SJCRH30 (cell line): ENCODE measurements at regions not wholly inside any gene's neighbourhood (a gene's known extent, or its start where the extent isn't known, plus 50 kb on each side); places are given as distances from the start of the nearest gene placed in this dataset.

Experiments used
- DNase-seq, 2 experiments: peaks; one replicate each; pipeline ENCODE4 v3.0.0-alpha.2; 2015 to 2020
- H3K27ac ChIP-seq: fragments of 250-450 bp; sonication (Bioruptor Pico); 2 replicates; pipeline ENCODE4 v1.5.1; 2020; ENCODE audit warnings: mild to moderate bottlenecking, moderate library complexity
- H3K27me3 ChIP-seq: fragments of 250-450 bp; sonication (Bioruptor Pico); 2 replicates; pipeline ENCODE4 v1.5.1; 2020; ENCODE audit warnings: mild to moderate bottlenecking, moderate library complexity
- H3K36me3 ChIP-seq: fragments of 250-450 bp; sonication (Bioruptor Pico); 2 replicates; pipeline ENCODE4 v1.5.1; 2020; ENCODE audit warnings: mild to moderate bottlenecking, moderate library complexity
- H3K4me1 ChIP-seq: fragments of 250-450 bp; sonication (Bioruptor Pico); 2 replicates; pipeline ENCODE4 v1.5.1; 2020; ENCODE audit warnings: mild to moderate bottlenecking, moderate library complexity
- H3K4me3 ChIP-seq: fragments of 250-450 bp; sonication (Bioruptor Pico); 2 replicates; pipeline ENCODE4 v1.5.1; 2020; ENCODE audit warnings: mild to moderate bottlenecking, moderate library complexity
- H3K9me3 ChIP-seq: fragments of 250-450 bp; sonication (Bioruptor Pico); replicated peaks from 2 replicates; pipeline ENCODE4 v1.5.1; 2020; ENCODE audit warnings: mild to moderate bottlenecking, moderate library complexity

- Histone ChIP-seq H3K36me3 (no peaks in the 10 kb centered on the region), H3K9me3 (no peaks in the 10 kb centered on the region), H3K4me1 (no peaks in the 10 kb centered on the region), H3K27ac (no peak overlapping the region), H3K4me3 (no peak overlapping the region), H3K27me3 (no peaks in the 10 kb centered on the region)
- DNase-seq, result no peak
These were observed 121.9 kb upstream of the GSE1 start for GRCh38 chr16:85491058-85491771.

DNA sequence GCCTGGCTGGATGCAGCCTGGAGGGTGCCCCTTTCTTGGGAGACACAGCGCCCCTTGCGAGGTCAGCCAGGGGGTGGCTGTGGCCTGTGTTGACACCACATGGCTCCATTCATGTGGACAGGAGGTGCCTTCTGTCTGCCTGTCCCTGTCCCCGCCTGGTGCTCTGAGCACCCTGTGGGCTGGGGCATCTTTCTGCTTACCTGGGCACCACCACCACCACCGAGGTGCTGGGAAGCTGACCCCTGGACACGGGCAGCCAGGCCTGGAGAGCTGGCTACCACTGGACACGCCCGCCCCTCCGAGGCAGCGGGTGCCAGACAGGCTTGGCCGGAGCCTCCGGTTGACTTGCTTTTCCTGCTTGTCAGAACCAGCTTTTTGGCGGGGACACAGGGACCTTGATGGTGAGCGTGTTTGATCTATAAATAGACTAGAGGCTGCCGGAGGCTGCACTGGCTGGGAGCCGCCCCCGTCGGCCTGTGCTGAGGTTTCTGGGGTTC is 121.3 kb upstream of the GSE1 start:
- no peak overlapping the region for H3K27ac ChIP-seq

DNA sequence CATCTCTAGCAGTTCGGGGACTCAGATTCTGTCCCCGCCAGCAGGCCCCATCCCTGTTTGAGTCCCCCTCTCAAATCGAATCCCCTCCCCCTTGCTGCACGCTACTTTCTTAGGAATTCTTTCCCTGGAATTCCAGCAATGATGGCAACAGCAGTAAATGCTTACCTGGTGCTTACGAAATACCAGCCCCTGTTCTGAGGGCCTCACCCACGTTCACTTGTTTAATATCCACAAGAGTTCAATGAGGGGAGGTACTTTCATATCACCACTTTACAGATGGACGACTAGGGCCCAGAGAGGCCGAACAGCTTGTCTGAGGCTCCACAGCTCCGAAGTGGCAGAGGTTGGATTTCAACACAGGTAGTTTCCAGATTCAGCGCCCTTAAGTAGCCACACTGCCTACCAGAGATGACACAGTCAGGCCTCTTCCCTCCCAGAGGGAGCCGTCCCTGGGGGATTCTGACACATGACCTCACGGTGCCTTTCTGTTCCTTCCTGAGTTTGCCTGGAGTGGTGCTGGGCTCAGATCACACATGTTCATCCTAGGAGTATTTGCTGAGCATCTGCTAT is 120.7 kb upstream of the GSE1 start:
- H3K27me3 ChIP-seq, result no peaks in the 10 kb centered on the region
- H3K36me3 ChIP-seq, result no peaks in the 10 kb centered on the region
- H3K4me3 ChIP-seq, result no peak overlapping the region
- H3K9me3 ChIP-seq, result no peaks in the 10 kb centered on the region
- H3K4me1 ChIP-seq, result no peaks in the 10 kb centered on the region
- no peak for DNase-seq
- H3K27ac ChIP-seq, result no peak overlapping the region

More for the DNA sequence above, 121.3 kb upstream of the GSE1 start:
- Histone ChIP-seq H3K9me3 (no peaks in the 10 kb centered on the region), H3K36me3 (no peaks in the 10 kb centered on the region), H3K27me3 (no peaks in the 10 kb centered on the region), H3K4me3 (no peak overlapping the region), H3K4me1 (no peaks in the 10 kb centered on the region)
- DNase-seq, result no peak

DNA sequence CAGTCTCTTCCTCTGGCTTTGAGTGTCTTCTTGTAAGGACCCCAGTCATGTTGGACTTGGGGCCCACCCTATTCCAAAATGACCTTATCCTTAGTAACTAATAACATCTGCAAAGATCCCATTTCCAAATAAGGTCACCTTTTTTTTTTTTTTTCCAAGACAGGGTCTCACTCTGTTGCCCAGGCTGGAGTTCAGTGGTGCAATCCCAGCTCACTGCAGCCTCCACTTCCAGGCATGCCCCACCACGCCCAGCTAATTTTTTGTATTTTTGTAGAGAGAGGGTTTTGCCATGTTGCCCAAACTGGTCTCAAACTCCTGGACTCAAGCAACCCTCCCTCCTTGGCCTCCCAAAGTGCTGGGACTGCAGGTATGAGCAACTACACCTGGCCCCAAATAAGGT is 118.8 kb upstream of the GSE1 start:
- no peaks in the 10 kb centered on the region for H3K9me3 ChIP-seq
- H3K36me3 ChIP-seq, result no peaks in the 10 kb centered on the region
- H3K27me3 ChIP-seq, result no peaks in the 10 kb centered on the region
- peaks cover 10% of the 10 kb centered on the region for H3K4me1 ChIP-seq
- no peak overlapping the region for H3K4me3 ChIP-seq
- H3K27ac ChIP-seq, result no peak overlapping the region
- no peak for DNase-seq

DNA sequence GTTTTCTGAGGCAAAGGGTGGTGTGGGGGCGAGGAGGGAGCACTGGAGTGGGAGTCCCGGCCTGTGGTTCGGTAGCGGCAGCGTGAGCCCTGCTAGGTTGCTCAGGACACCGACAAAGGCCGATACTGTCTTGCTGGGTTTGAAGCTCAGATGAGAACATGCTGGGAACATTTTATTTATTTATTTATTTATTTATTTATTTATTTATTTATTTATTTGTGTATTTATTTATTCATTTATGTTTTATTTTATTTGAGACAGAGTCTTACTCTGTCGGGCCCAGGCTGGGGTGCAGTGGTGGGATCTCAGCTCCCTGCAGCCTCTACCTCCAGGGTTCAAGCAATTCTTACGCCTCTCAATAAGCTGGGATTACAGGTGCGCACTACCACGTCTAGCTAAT is 117.9 kb upstream of the GSE1 start:
- H3K27me3 ChIP-seq, result no peaks in the 10 kb centered on the region
- H3K9me3 ChIP-seq, result no peaks in the 10 kb centered on the region
- DNase-seq, result no peak
- H3K27ac ChIP-seq, result no peak overlapping the region
- no peak overlapping the region for H3K4me3 ChIP-seq
- peaks cover 10% of the 10 kb centered on the region for H3K4me1 ChIP-seq
- no peaks in the 10 kb centered on the region for H3K36me3 ChIP-seq

DNA sequence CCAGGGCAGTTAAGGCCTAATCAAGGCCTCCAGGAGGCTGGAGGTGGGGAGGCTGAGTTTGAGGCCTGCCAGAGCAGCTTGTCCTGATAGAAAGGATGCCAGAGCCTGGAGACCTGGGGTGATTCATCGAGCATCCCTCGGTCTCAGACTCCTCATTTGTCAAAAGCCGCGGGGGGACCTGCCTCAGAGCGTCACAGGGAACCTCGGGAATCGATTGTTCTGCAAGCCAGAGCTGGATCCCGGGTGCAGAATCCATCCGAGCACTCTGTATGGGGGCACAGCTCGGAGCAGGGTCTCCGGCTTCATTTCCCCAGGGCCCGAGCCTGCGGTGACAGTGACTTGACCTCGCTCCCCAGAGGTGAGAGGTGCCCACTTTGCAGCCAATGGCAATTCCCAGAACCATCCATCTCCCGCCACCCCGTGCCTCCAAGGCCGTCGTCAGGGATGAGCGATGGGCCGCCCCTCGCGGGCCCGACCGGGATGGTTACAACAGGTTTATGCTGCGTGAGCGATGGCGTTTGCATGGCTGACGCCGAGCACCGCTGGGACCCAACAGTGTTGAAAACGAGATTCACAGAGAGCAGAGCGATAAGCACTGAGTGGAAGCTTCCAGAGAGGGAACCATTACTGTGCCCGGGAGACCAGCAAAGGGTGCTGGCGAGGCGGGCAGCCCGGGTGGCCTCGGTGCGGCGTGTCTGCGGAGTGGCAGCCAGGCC is 117.1 kb upstream of the GSE1 start:
- H3K4me1 ChIP-seq, result peaks cover 10% of the 10 kb centered on the region
- H3K27me3 ChIP-seq, result no peaks in the 10 kb centered on the region
- H3K27ac ChIP-seq, result no peak overlapping the region
- no peak overlapping the region for H3K4me3 ChIP-seq
- H3K36me3 ChIP-seq, result no peaks in the 10 kb centered on the region
- H3K9me3 ChIP-seq, result no peaks in the 10 kb centered on the region
- no peak for DNase-seq

GRCh38 chr16:85497622-85498314 is 115.4 kb upstream of the GSE1 start:
- Histone ChIP-seq H3K4me3 (no peak overlapping the region), H3K27me3 (no peaks in the 10 kb centered on the region), H3K4me1 (peaks cover 10% of the 10 kb centered on the region), H3K36me3 (no peaks in the 10 kb centered on the region), H3K27ac (no peak overlapping the region), H3K9me3 (no peaks in the 10 kb centered on the region)
- DNase-seq, result no peak

GRCh38 chr16:85498607-85499006 is 114.5 kb upstream of the GSE1 start:
- no peaks in the 10 kb centered on the region for H3K36me3 ChIP-seq
- no peaks in the 10 kb centered on the region for H3K27me3 ChIP-seq
- peak; percentile 68 to 77 for DNase-seq
- H3K4me1 ChIP-seq, result peaks cover 10% of the 10 kb centered on the region
- H3K27ac ChIP-seq, result peak overlapping the region; percentile 22; the same call in 1 of the 2 replicates
- H3K4me3 ChIP-seq, result no peak overlapping the region
- no peaks in the 10 kb centered on the region for H3K9me3 ChIP-seq

GRCh38 chr16:85500220-85500619 is 112.9 kb upstream of the GSE1 start:
- Histone ChIP-seq H3K27me3 (no peaks in the 10 kb centered on the region), H3K36me3 (no peaks in the 10 kb centered on the region), H3K4me1 (peaks cover 10% of the 10 kb centered on the region), H3K27ac (no peak overlapping the region), H3K4me3 (no peak overlapping the region), H3K9me3 (no peaks in the 10 kb centered on the region)
- DNase-seq, result no peak

GRCh38 chr16:85501900-85502299 is 111.2 kb upstream of the GSE1 start:
- Histone ChIP-seq H3K27me3 (no peaks in the 10 kb centered on the region), H3K4me1 (peaks cover 10% of the 10 kb centered on the region)

GRCh38 chr16:85502357-85502756 is 110.8 kb upstream of the GSE1 start:
- Histone ChIP-seq H3K4me1 (peaks cover 10% of the 10 kb centered on the region), H3K9me3 (no peaks in the 10 kb centered on the region), H3K27me3 (no peaks in the 10 kb centered on the region), H3K4me3 (no peak overlapping the region), H3K27ac (no peak overlapping the region), H3K36me3 (no peaks in the 10 kb centered on the region)
- DNase-seq, result no peak

More at GRCh38 chr16:85501900-85502299, 111.2 kb upstream of the GSE1 start:
- no peak for DNase-seq
- H3K9me3 ChIP-seq, result no peaks in the 10 kb centered on the region
- no peak overlapping the region for H3K4me3 ChIP-seq
- H3K36me3 ChIP-seq, result no peaks in the 10 kb centered on the region
- H3K27ac ChIP-seq, result no peak overlapping the region

GRCh38 chr16:85503679-85504231 is 109.4 kb upstream of the GSE1 start:
- no peaks in the 10 kb centered on the region for H3K36me3 ChIP-seq
- H3K4me3 ChIP-seq, result no peak overlapping the region
- peaks cover 2% of the 10 kb centered on the region for H3K4me1 ChIP-seq
- no peak overlapping the region for H3K27ac ChIP-seq
- no peaks in the 10 kb centered on the region for H3K27me3 ChIP-seq
- no peak for DNase-seq
- no peaks in the 10 kb centered on the region for H3K9me3 ChIP-seq

DNA sequence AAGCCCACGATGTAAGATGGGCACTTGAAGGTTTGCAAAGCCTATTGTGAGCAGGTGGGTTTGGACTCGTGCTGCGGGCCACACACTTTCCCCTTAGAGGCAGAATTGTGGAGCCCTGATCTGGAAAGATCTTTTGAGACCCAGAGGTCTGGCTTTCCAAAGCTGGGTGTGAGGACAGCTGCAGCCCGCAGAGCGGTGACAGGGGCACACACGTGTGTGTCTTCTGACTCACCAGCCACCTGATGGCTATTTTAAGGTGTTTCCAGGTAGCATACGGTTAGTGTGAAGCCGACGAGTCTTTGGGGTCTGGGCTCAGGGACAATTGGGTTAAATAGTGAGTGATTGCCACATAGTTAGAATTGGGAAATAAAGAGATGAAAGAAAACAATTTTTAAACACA is 108.9 kb upstream of the GSE1 start:
- Histone ChIP-seq H3K4me3 (no peak overlapping the region), H3K27ac (no peak overlapping the region), H3K4me1 (no peaks in the 10 kb centered on the region), H3K9me3 (no peaks in the 10 kb centered on the region), H3K27me3 (no peaks in the 10 kb centered on the region), H3K36me3 (no peaks in the 10 kb centered on the region)
- no peak for DNase-seq

DNA sequence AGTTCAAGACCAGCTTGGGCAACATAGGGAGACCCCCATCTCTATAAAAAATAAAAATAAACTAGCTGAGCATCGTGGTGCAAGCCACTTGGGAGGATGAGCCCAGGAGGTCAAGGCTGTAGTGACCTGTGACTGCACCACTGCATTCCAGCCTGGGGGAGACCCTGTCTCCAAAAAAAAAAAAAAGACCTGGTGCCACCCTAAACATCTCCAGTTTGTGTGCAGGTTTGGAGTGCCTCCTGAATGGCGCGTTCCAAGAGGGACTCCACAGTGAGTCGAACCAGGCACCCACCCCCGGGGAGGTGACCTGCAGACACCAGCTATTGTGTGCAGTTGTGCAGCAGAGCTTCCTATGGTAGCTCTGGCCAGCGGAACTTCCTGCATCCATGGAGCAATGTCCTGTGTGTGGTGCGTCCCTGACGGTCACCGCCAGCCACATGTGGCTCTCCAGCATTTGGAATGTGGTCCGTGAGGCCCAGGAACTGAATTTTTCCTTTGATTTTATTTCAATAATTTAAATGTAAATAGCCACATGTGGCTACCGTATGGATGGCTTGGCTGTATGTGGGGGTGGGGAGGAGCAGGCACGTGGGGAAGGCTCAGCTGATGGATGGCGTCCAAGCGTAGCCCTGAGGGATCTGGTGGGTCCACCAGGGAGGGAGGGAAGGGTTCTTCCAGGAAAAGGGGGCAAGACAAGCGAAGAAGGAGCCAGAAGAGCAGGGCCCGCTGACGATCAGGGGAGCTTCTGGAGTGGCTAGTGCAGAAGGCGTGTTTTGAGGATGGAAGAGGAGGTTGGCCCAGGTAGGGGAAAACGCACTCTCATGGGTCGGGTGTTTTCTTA is 107.1 kb upstream of the GSE1 start:
- H3K27ac ChIP-seq, result no peak overlapping the region
- no peaks in the 10 kb centered on the region for H3K4me1 ChIP-seq

More for the DNA sequence above, 107.1 kb upstream of the GSE1 start:
- Histone ChIP-seq H3K27me3 (no peaks in the 10 kb centered on the region), H3K9me3 (no peaks in the 10 kb centered on the region), H3K4me3 (no peak overlapping the region), H3K36me3 (no peaks in the 10 kb centered on the region)
- no peak for DNase-seq
